ENCODE measurements at regions not wholly inside any gene's neighbourhood (a gene's known extent, or its start where the extent isn't known, plus 50 kb on each side); places are given as distances from the start of the nearest gene placed in this dataset.
A peak's percentile ranks its signal among the peaks of the same experiment; 100 is the strongest.

GRCh38 chr12:124695861-124696260 lies 128.4 kb upstream of the NCOR2 start:
- ATAC-seq: peak; percentile 71
- TF ChIP-seq POU6F1 (CRISPR knock-in tag; IDR thresholded peaks at IDR 0.05; ENCODE audit: borderline replicate concordance, low read depth) (no peak), TSHZ2 (CRISPR knock-in tag; IDR thresholded peaks at IDR 0.05) (no peak), CSRNP3 (CRISPR knock-in tag; IDR thresholded peaks at IDR 0.05) (no peak), CREB5 (CRISPR knock-in tag; IDR thresholded peaks at IDR 0.05; ENCODE audit: low read depth) (no peak), PPARA (CRISPR knock-in tag; IDR thresholded peaks at IDR 0.05; ENCODE audit: borderline replicate concordance) (no peak), ISL1 (CRISPR knock-in tag; IDR thresholded peaks at IDR 0.05) (no peak), ESRRG (CRISPR knock-in tag; IDR thresholded peaks at IDR 0.05) (no peak), ZC3H10 (CRISPR knock-in tag; IDR thresholded peaks at IDR 0.05) (no peak), TOX (CRISPR knock-in tag; IDR thresholded peaks at IDR 0.05; ENCODE audit: borderline replicate concordance) (no peak), ZNF70 (CRISPR knock-in tag; IDR thresholded peaks at IDR 0.05) (no peak), TCF4 (CRISPR knock-in tag; IDR thresholded peaks at IDR 0.05; ENCODE audit: borderline replicate concordance) (no peak), ZNF565 (CRISPR knock-in tag; conservative IDR thresholded peaks at IDR 0.05; ENCODE audit: low read depth) (no peak), ZFP30 (CRISPR knock-in tag; IDR thresholded peaks at IDR 0.05) (no peak), PATZ1 (CRISPR knock-in tag; IDR thresholded peaks at IDR 0.05; ENCODE audit: borderline replicate concordance) (no peak), RARB (CRISPR knock-in tag; IDR thresholded peaks at IDR 0.05) (no peak), SNAI2 (CRISPR knock-in tag; IDR thresholded peaks at IDR 0.05) (no peak)

GRCh38 chr12:124694846-124695497 lies 127.6 kb upstream of the NCOR2 start:
- no peak for ATAC-seq
- TF ChIP-seq ZNF8 (CRISPR knock-in tag; IDR thresholded peaks at IDR 0.05) (no peak), POU6F1 (CRISPR knock-in tag; IDR thresholded peaks at IDR 0.05; ENCODE audit: borderline replicate concordance, low read depth) (no peak), TOX (CRISPR knock-in tag; IDR thresholded peaks at IDR 0.05; ENCODE audit: borderline replicate concordance) (no peak), ZNF565 (CRISPR knock-in tag; conservative IDR thresholded peaks at IDR 0.05; ENCODE audit: low read depth) (no peak), ZFP3 (CRISPR knock-in tag; IDR thresholded peaks at IDR 0.05) (no peak), OSR1 (CRISPR knock-in tag; IDR thresholded peaks at IDR 0.05) (no peak), CSDC2 (CRISPR knock-in tag; IDR thresholded peaks at IDR 0.05) (no peak), PPARA (CRISPR knock-in tag; IDR thresholded peaks at IDR 0.05; ENCODE audit: borderline replicate concordance) (no peak), CREB5 (CRISPR knock-in tag; IDR thresholded peaks at IDR 0.05; ENCODE audit: low read depth) (no peak), BACH2 (CRISPR knock-in tag; IDR thresholded peaks at IDR 0.05; ENCODE audit: borderline replicate concordance) (no peak), ZNF70 (CRISPR knock-in tag; IDR thresholded peaks at IDR 0.05) (no peak), PATZ1 (CRISPR knock-in tag; IDR thresholded peaks at IDR 0.05; ENCODE audit: borderline replicate concordance) (no peak), ARNTL (CRISPR knock-in tag; IDR thresholded peaks at IDR 0.05; ENCODE audit: borderline replicate concordance, low read depth) (no peak), GLIS3 (CRISPR knock-in tag; IDR thresholded peaks at IDR 0.05) (no peak), CSRNP3 (CRISPR knock-in tag; IDR thresholded peaks at IDR 0.05) (no peak), ZFP30 (CRISPR knock-in tag; IDR thresholded peaks at IDR 0.05) (no peak), ISL1 (CRISPR knock-in tag; IDR thresholded peaks at IDR 0.05) (no peak)

All from SK-N-SH treated with all-trans-retinoic acid at 6 μM for 48 hours (cell line).